ENCODE measurements at regions not wholly inside any gene's neighbourhood (a gene's known extent, or its start where the extent isn't known, plus 50 kb on each side); places are given as distances from the start of the nearest gene placed in this dataset.

DNA sequence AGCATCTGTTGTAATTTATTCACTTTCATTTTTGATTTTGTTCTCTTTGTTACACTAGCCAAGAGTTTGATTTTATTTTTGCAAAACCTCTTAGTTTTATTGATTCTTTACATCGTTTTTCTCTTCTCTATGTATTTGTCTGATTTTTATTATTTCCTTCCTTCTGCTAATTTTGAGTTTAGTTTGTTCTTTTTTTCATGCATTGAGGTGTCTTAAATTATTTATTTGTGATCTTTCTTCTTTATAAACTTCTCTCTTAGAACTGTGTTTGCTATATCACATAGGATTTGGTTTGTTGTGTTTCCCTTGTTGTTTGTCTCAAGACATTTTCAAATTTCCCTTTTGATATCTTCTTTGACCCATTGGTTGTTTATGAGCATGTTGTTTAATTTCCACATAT lies 51.7 kb upstream of the NFKBIA start:
- H3K27me3 ChIP-seq (ENCODE audit: control insufficient read depth in 1 of 2, insufficient read depth in 2 of 2, low read length in 2 of 2), result no peaks in the 10 kb centered on the region
- H3K9me3 ChIP-seq (ENCODE audit: control insufficient read depth in 1 of 2, insufficient read depth in 1 of 2, low read length in 2 of 2), result peaks cover 15 to 21% of the 10 kb centered on the region in 2 experiments
- no peak overlapping the region for H3K27ac ChIP-seq (ENCODE audit: low read depth in 1 of 2, low read length in 2 of 2)
- Mint-ChIP-seq H3K36me3 (ENCODE audit: low read depth) (peaks cover 7% of the 10 kb centered on the region), H3K9me3 (peaks cover 8% of the 10 kb centered on the region), H3K4me3 (no peak overlapping the region), H3K27ac (no peak overlapping the region), H3K4me1 (ENCODE audit: low read depth) (no peaks in the 10 kb centered on the region), H3K27me3 (peaks cover 15% of the 10 kb centered on the region)
- no peaks in the 10 kb centered on the region for H3K36me3 ChIP-seq (ENCODE audit: insufficient read depth, low read length)
- DNase-seq (no peak), ATAC-seq (ENCODE audit: poor library complexity) (no peak)
- H3K4me1 ChIP-seq (ENCODE audit: insufficient read depth, low read length), result no peaks in the 10 kb centered on the region
- CTCF ChIA-PET, result no interaction called here
- TF ChIP-seq CTCF (IDR thresholded peaks at IDR 0.05), result no peak
- no peak overlapping the region for H3K4me3 ChIP-seq (ENCODE audit: low read length)
- intact Hi-C loops (cut with DNase I, micrococcal nuclease), result no loop called here
- POLR2A ChIA-PET, result no interaction called here

GRCh38 chr14:35458442-35458841 lies 53.9 kb upstream of the NFKBIA start:
- H3K9me3 ChIP-seq (ENCODE audit: control insufficient read depth in 1 of 2, insufficient read depth in 1 of 2, low read length in 2 of 2), result peaks cover 15 to 21% of the 10 kb centered on the region in 2 experiments
- peaks cover 7% of the 10 kb centered on the region for H3K36me3 Mint-ChIP-seq (ENCODE audit: low read depth)
- ATAC-seq (ENCODE audit: poor library complexity) (no peak), DNase-seq (no peak)
- intact Hi-C loops (cut with DNase I, micrococcal nuclease), result no loop called here
- H3K4me3 Mint-ChIP-seq, result no peak overlapping the region
- no peak overlapping the region for H3K27ac ChIP-seq (ENCODE audit: low read depth in 1 of 2, low read length in 2 of 2)
- H3K27ac Mint-ChIP-seq, result no peak overlapping the region
- peaks cover 8% of the 10 kb centered on the region for H3K9me3 Mint-ChIP-seq
- ChIA-PET POLR2A (no interaction called here), CTCF (no interaction called here)
- no peaks in the 10 kb centered on the region for H3K27me3 ChIP-seq (ENCODE audit: control insufficient read depth in 1 of 2, insufficient read depth in 2 of 2, low read length in 2 of 2)
- H3K27me3 Mint-ChIP-seq, result peaks cover 15% of the 10 kb centered on the region
- H3K4me3 ChIP-seq (ENCODE audit: low read length), result no peak overlapping the region
- no peaks in the 10 kb centered on the region for H3K36me3 ChIP-seq (ENCODE audit: insufficient read depth, low read length)
- no peak for TF ChIP-seq CTCF (IDR thresholded peaks at IDR 0.05)
- no peaks in the 10 kb centered on the region for H3K4me1 ChIP-seq (ENCODE audit: insufficient read depth, low read length)
- H3K4me1 Mint-ChIP-seq (ENCODE audit: low read depth), result no peaks in the 10 kb centered on the region

DNA sequence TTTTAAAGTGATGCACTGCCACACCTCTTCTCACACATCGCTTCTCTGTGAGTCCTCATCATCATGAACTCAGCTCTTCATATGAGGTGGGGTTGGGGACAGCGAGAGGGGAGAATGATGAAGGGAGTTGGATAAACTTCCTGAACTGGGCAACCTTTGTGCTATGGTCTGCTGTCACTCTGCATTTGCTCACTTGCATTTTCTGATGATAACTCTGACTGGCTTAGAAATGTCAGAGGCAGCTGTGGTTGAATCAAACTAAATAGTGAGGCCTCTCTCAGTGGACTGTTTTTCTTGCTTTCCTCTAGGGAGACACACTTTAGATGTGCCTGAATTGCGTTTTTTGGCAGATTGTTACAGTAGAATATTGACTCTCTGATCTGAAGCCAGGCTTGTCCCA lies 55.2 kb upstream of the NFKBIA start:
- Mint-ChIP-seq H3K27ac (no peak overlapping the region), H3K4me3 (no peak overlapping the region), H3K36me3 (ENCODE audit: low read depth) (peaks cover 7% of the 10 kb centered on the region), H3K9me3 (peaks cover 8% of the 10 kb centered on the region), H3K4me1 (ENCODE audit: low read depth) (no peaks in the 10 kb centered on the region), H3K27me3 (peaks cover 19% of the 10 kb centered on the region)
- Histone ChIP-seq H3K27me3 (ENCODE audit: control insufficient read depth in 1 of 2, insufficient read depth in 2 of 2, low read length in 2 of 2) (no peaks in the 10 kb centered on the region), H3K27ac (ENCODE audit: low read depth in 1 of 2, low read length in 2 of 2) (no peak overlapping the region), H3K9me3 (ENCODE audit: control insufficient read depth in 1 of 2, insufficient read depth in 1 of 2, low read length in 2 of 2) (peaks cover 15 to 21% of the 10 kb centered on the region in 2 experiments), H3K36me3 (ENCODE audit: insufficient read depth, low read length) (no peaks in the 10 kb centered on the region), H3K4me3 (ENCODE audit: low read length) (no peak overlapping the region), H3K4me1 (ENCODE audit: insufficient read depth, low read length) (no peaks in the 10 kb centered on the region)
- TF ChIP-seq CTCF (IDR thresholded peaks at IDR 0.05), result no peak
- CTCF ChIA-PET, result no interaction called here
- POLR2A ChIA-PET, result no interaction called here
- ATAC-seq (ENCODE audit: poor library complexity), result no peak
- intact Hi-C loops (cut with DNase I, micrococcal nuclease), result no loop called here
- no peak for DNase-seq
